ENCODE measurements at regions not wholly inside any gene's neighbourhood (a gene's known extent, or its start where the extent isn't known, plus 50 kb on each side); places are given as distances from the start of the nearest gene placed in this dataset.

GRCh38 chr5:160488394-160489325 lies 67.0 kb downstream of the PTTG1 start:
- Histone ChIP-seq H3K27me3 (ENCODE audit: control insufficient read depth, insufficient read depth, low read length) (no peaks in the 10 kb centered on the region), H3K4me3 (ENCODE audit: low read depth, low read length) (no peak overlapping the region), H3K36me3 (ENCODE audit: control insufficient read depth, insufficient read depth, low read length) (no peaks in the 10 kb centered on the region)
- TF ChIP-seq CTCF (IDR thresholded peaks at IDR 0.05; ENCODE audit: insufficient read depth, low read length, severe bottlenecking) = no peak
- FAIRE-seq (no peak), DNase-seq (ENCODE audit: low read depth) (no peak)

GRCh38 chr5:160491438-160491837 lies 69.8 kb downstream of the PTTG1 start:
- Histone ChIP-seq H3K4me3 (ENCODE audit: low read depth, low read length) (no peak overlapping the region), H3K36me3 (ENCODE audit: control insufficient read depth, insufficient read depth, low read length) (no peaks in the 10 kb centered on the region), H3K27me3 (ENCODE audit: control insufficient read depth, insufficient read depth, low read length) (no peaks in the 10 kb centered on the region)
- no peak for DNase-seq (ENCODE audit: low read depth)
- no peak for TF ChIP-seq CTCF (IDR thresholded peaks at IDR 0.05; ENCODE audit: insufficient read depth, low read length, severe bottlenecking)
- FAIRE-seq = no peak

- H3K4me3 ChIP-seq (ENCODE audit: low read depth, low read length) = no peak overlapping the region
- DNase-seq (ENCODE audit: low read depth) = no peak
- FAIRE-seq = no peak
- H3K36me3 ChIP-seq (ENCODE audit: control insufficient read depth, insufficient read depth, low read length) = no peaks in the 10 kb centered on the region
- no peak for TF ChIP-seq CTCF (IDR thresholded peaks at IDR 0.05; ENCODE audit: insufficient read depth, low read length, severe bottlenecking)
- no peaks in the 10 kb centered on the region for H3K27me3 ChIP-seq (ENCODE audit: control insufficient read depth, insufficient read depth, low read length)
These were observed 70.9 kb downstream of the PTTG1 start for GRCh38 chr5:160492565-160492964.

GRCh38 chr5:160493806-160494338 lies 72.2 kb downstream of the PTTG1 start:
- FAIRE-seq = no peak
- TF ChIP-seq CTCF (IDR thresholded peaks at IDR 0.05; ENCODE audit: insufficient read depth, low read length, severe bottlenecking) = no peak

GRCh38 chr5:160494451-160494850 lies 72.8 kb downstream of the PTTG1 start:
- H3K27me3 ChIP-seq (ENCODE audit: control insufficient read depth, insufficient read depth, low read length) = no peaks in the 10 kb centered on the region
- DNase-seq (ENCODE audit: low read depth) (no peak), FAIRE-seq (no peak)
- no peak overlapping the region for H3K4me3 ChIP-seq (ENCODE audit: low read depth, low read length)
- no peaks in the 10 kb centered on the region for H3K36me3 ChIP-seq (ENCODE audit: control insufficient read depth, insufficient read depth, low read length)
- TF ChIP-seq CTCF (IDR thresholded peaks at IDR 0.05; ENCODE audit: insufficient read depth, low read length, severe bottlenecking) = no peak

More at GRCh38 chr5:160493806-160494338, 72.2 kb downstream of the PTTG1 start:
- H3K4me3 ChIP-seq (ENCODE audit: low read depth, low read length) = no peak overlapping the region
- no peaks in the 10 kb centered on the region for H3K27me3 ChIP-seq (ENCODE audit: control insufficient read depth, insufficient read depth, low read length)
- H3K36me3 ChIP-seq (ENCODE audit: control insufficient read depth, insufficient read depth, low read length) = no peaks in the 10 kb centered on the region
- no peak for DNase-seq (ENCODE audit: low read depth)

Measured in bronchial epithelial cell (primary cell).